Keratinocyte (primary cell): ENCODE measurements at regions not wholly inside any gene's neighbourhood (a gene's known extent, or its start where the extent isn't known, plus 50 kb on each side); places are given as distances from the start of the nearest gene placed in this dataset.

Experiments used
- EZH2 ChIP-seq: IDR thresholded peaks from one replicate; pipeline ENCODE4 v1.6.1; 2012; ENCODE audit warnings: inconsistent platforms, mild to moderate bottlenecking, low read length, moderate library complexity
- TF ChIP-seq, protein P1 (sequence below), 3 experiments: IDR thresholded peaks in 1 of 3; conservative IDR thresholded peaks in 1 of 3; optimal IDR thresholded peaks in 1 of 3; 2 replicates in 2 of 3; 3 replicates in 1 of 3; pipeline versions ENCODE3 to v1.5.1; 2011; ENCODE audit warnings: low read length in 3 of 3, mild to moderate bottlenecking in 3 of 3, moderate library complexity in 2 of 3, control low read depth in 1 of 3, inconsistent platforms in 1 of 3; ENCODE audit not compliant: insufficient read depth in 2 of 3; ENCODE audit errors: extremely low read depth in 1 of 3

DNA sequence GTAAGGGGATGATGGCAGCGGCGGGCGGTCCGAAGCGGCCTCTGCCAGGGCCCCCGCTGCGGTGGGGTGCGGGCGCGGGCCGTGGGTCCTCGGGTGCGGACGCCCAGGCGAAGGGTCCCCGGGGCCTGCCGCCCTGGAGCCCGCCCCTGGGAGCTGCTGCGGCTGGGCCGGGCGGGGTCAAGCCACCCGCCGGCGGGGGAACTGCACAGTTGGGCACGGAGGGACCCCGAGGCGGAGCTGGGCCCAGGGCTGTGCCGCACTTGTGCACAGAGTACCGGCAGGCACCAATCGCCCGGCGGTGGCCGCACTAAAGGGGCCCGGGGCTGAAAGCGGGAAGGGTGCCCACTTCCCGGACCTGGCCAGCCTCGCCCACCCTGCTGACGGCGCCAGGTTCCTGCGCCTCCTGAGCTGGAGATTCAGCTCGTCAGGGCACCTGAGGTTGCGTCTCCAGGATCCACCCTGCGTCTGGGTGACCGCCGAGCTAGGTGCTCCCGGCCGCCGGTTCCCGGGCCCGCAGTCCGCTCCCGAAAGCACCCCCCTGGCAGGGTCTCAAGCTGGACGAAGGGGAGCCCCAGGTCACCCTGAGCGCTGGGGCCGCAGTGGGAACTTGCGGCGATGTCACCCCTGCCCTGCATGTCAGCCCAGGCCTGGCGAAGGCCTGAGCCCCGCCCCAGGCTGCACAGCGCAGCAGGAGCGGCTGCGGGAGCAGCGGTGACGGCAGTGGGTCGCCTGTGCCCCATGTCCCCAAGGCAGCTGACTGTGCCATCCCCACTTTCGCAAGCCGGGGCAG, 56.7 kb upstream of the ETV3 start:
- TF ChIP-seq, protein P1, sequence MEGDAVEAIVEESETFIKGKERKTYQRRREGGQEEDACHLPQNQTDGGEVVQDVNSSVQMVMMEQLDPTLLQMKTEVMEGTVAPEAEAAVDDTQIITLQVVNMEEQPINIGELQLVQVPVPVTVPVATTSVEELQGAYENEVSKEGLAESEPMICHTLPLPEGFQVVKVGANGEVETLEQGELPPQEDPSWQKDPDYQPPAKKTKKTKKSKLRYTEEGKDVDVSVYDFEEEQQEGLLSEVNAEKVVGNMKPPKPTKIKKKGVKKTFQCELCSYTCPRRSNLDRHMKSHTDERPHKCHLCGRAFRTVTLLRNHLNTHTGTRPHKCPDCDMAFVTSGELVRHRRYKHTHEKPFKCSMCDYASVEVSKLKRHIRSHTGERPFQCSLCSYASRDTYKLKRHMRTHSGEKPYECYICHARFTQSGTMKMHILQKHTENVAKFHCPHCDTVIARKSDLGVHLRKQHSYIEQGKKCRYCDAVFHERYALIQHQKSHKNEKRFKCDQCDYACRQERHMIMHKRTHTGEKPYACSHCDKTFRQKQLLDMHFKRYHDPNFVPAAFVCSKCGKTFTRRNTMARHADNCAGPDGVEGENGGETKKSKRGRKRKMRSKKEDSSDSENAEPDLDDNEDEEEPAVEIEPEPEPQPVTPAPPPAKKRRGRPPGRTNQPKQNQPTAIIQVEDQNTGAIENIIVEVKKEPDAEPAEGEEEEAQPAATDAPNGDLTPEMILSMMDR (optimal IDR thresholded peaks at IDR 0.05 in 1 of 3, IDR thresholded peaks at IDR 0.05 in 1 of 3, conservative IDR thresholded peaks at IDR 0.05 in 1 of 3; ENCODE audit: extremely low read depth in 1 of 3, insufficient read depth in 2 of 3, low read length in 3 of 3) = no peak
- no peak for TF ChIP-seq EZH2
